ENCODE measurements at regions not wholly inside any gene's neighbourhood (a gene's known extent, or its start where the extent isn't known, plus 50 kb on each side); places are given as distances from the start of the nearest gene placed in this dataset.

- intact Hi-C loops (cut with micrococcal nuclease; ENCODE audit: unreplicated experiment): no loop called here
- no TSS peak for BruUV-seq (replicated peaks)
- Histone ChIP-seq H3K36me3 (ENCODE audit: insufficient read depth, low read length, poor library complexity, severe bottlenecking) (no peaks in the 10 kb centered on the region), H3K4me1 (ENCODE audit: insufficient read depth, low read length, poor library complexity, severe bottlenecking) (no peaks in the 10 kb centered on the region), H3K4me3 (ENCODE audit: low read depth, low read length, poor library complexity, severe bottlenecking) (no peak overlapping the region), H3K27me3 (replicated peaks; ENCODE audit: insufficient read depth, low read depth, low read length, poor library complexity) (no peaks in the 10 kb centered on the region), H3K27ac (ENCODE audit: low read depth, low read length, poor library complexity, severe bottlenecking) (no peak overlapping the region), H3K9me3 (ENCODE audit: low read depth, low read length, poor library complexity, severe bottlenecking) (no peaks in the 10 kb centered on the region)
- TF ChIP-seq, protein P1, sequence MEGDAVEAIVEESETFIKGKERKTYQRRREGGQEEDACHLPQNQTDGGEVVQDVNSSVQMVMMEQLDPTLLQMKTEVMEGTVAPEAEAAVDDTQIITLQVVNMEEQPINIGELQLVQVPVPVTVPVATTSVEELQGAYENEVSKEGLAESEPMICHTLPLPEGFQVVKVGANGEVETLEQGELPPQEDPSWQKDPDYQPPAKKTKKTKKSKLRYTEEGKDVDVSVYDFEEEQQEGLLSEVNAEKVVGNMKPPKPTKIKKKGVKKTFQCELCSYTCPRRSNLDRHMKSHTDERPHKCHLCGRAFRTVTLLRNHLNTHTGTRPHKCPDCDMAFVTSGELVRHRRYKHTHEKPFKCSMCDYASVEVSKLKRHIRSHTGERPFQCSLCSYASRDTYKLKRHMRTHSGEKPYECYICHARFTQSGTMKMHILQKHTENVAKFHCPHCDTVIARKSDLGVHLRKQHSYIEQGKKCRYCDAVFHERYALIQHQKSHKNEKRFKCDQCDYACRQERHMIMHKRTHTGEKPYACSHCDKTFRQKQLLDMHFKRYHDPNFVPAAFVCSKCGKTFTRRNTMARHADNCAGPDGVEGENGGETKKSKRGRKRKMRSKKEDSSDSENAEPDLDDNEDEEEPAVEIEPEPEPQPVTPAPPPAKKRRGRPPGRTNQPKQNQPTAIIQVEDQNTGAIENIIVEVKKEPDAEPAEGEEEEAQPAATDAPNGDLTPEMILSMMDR (conservative IDR thresholded peaks at IDR 0.05; ENCODE audit: low read depth, low read length): no peak
- TF ChIP-seq EZH2 (IDR thresholded peaks at IDR 0.05; ENCODE audit: borderline replicate concordance, low read depth, low read length, poor library complexity, severe bottlenecking): no peak
- ChIA-PET POLR2A (ENCODE audit: low non-redundant PET) (no interaction called here), CTCF (no interaction called here)
- DNase-seq (ENCODE audit: low spot score): no peak
Measured at GRCh38 chr13:91001371-91001770, 346.1 kb upstream of the MIR17HG start.

DNA sequence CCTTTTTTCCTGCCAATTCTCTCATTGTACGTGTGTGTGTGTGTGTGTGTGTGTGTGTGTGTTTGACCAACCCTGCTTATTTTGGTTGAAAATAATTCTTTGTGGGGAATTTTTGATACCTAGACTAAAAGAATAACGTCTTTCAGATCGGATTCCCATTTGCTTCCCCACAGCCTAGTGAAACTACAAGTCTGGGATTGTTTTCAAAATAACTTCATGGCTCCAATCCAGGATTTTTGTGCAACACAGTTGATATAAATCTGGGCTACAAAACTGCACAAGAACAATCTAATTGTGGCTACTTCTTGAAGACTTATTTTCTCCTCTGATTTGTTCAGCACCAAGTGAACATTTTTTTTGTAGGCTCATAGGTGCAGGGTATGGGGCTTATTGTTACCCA, 332.8 kb upstream of the MIR17HG start:
- TF ChIP-seq EZH2 (IDR thresholded peaks at IDR 0.05; ENCODE audit: borderline replicate concordance, low read depth, low read length, poor library complexity, severe bottlenecking): no peak
- TF ChIP-seq, protein P1 (conservative IDR thresholded peaks at IDR 0.05; ENCODE audit: low read depth, low read length): no peak
- H3K9me3 ChIP-seq (ENCODE audit: low read depth, low read length, poor library complexity, severe bottlenecking): no peaks in the 10 kb centered on the region
- H3K27ac ChIP-seq (ENCODE audit: low read depth, low read length, poor library complexity, severe bottlenecking): no peak overlapping the region
- DNase-seq (ENCODE audit: low spot score): no peak
- no peak overlapping the region for H3K4me3 ChIP-seq (ENCODE audit: low read depth, low read length, poor library complexity, severe bottlenecking)
- ChIA-PET CTCF (no interaction called here), POLR2A (ENCODE audit: low non-redundant PET) (no interaction called here)
- no TSS peak for BruUV-seq (replicated peaks)
- H3K4me1 ChIP-seq (ENCODE audit: insufficient read depth, low read length, poor library complexity, severe bottlenecking): no peaks in the 10 kb centered on the region
- H3K36me3 ChIP-seq (ENCODE audit: insufficient read depth, low read length, poor library complexity, severe bottlenecking): no peaks in the 10 kb centered on the region
- no peaks in the 10 kb centered on the region for H3K27me3 ChIP-seq (replicated peaks; ENCODE audit: insufficient read depth, low read depth, low read length, poor library complexity)
- intact Hi-C loops (cut with micrococcal nuclease; ENCODE audit: unreplicated experiment): loop anchor here (5.0 kb wide), 1 partner anchor 132 kb away; no protein-coding TSS in a partner anchor

DNA sequence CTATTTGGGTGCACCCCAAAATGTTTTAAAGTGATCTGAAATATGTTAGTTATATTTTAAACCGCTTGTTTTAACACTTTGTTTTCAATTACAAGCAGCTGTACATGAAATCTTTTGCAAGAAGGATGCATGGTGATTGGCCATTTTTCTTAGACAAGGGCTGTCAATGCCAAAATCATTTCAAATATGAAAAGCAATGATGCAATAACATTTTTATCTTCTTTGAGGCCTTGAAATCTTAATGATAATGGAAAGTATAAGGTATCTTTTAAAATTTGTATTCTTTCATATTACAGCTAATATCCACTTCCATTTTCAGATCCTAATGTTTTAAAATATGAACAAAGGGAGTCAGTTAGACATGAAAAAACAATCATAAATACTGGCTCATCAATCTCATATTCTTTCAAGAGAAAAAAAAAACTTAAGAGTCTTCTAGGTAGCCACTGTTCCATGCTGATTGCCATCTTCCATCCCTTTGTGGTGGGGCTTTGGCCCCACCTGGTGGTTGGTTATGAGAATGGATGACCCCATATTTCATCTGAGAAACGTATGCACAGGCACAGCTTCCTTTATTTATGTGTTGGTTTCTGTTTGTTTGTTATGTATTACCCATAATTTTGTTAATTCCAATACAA, 330.3 kb upstream of the MIR17HG start:
- H3K4me1 ChIP-seq (ENCODE audit: insufficient read depth, low read length, poor library complexity, severe bottlenecking): no peaks in the 10 kb centered on the region
- TF ChIP-seq, protein P1 (conservative IDR thresholded peaks at IDR 0.05; ENCODE audit: low read depth, low read length): peak; percentile 81
- no peak for TF ChIP-seq EZH2 (IDR thresholded peaks at IDR 0.05; ENCODE audit: borderline replicate concordance, low read depth, low read length, poor library complexity, severe bottlenecking)
- no TSS peak for BruUV-seq (replicated peaks)
- peak; percentile 75 for DNase-seq (ENCODE audit: low spot score)
- intact Hi-C loops (cut with micrococcal nuclease; ENCODE audit: unreplicated experiment): loop anchor here (1.0 to 5.0 kb wide), 2 partner anchors 135 to 149 kb away; no protein-coding TSS in a partner anchor
- ChIA-PET CTCF (interaction anchor here (0.8 kb wide), 1 partner anchor 144 kb away, joined by 4 read pairs; no protein-coding TSS in a partner anchor), POLR2A (ENCODE audit: low non-redundant PET) (no interaction called here)
- H3K27me3 ChIP-seq (replicated peaks; ENCODE audit: insufficient read depth, low read depth, low read length, poor library complexity): no peaks in the 10 kb centered on the region
- H3K27ac ChIP-seq (ENCODE audit: low read depth, low read length, poor library complexity, severe bottlenecking): no peak overlapping the region
- H3K4me3 ChIP-seq (ENCODE audit: low read depth, low read length, poor library complexity, severe bottlenecking): no peak overlapping the region
- H3K36me3 ChIP-seq (ENCODE audit: insufficient read depth, low read length, poor library complexity, severe bottlenecking): no peaks in the 10 kb centered on the region
- H3K9me3 ChIP-seq (ENCODE audit: low read depth, low read length, poor library complexity, severe bottlenecking): no peaks in the 10 kb centered on the region

All from A673 (cell line).